HepG2 (cell line): ENCODE measurements at regions not wholly inside any gene's neighbourhood (a gene's known extent, or its start where the extent isn't known, plus 50 kb on each side); places are given as distances from the start of the nearest gene placed in this dataset.

Experiments used
- ATAC-seq: fragments of 200-7000 bp; cut with Tn5 transposase; 3 replicates; pipeline ENCODE4 v1.9.1; 2020; ENCODE audit warnings: mild to moderate bottlenecking, moderate library complexity
- BruUV-seq: library from RNA; stranded (reverse); fragments of 400-500 nt; replicated peaks from 2 replicates; lab custom pipeline; 2021; lab: Mats Ljungman, UMichigan
- CTCF ChIA-PET: fragments of 300-600 bp; formaldehyde crosslinking; extraction: SDS; loops from one replicate; lab custom pipeline; 2021; ENCODE audit warnings: low total read pairs, inconsistent platforms, low intra/inter-chr PET ratio; lab: Yijun Ruan, JAX
- POLR2A ChIA-PET: fragments of 350-600 bp; sonication (Branson Sonifier 250); formaldehyde crosslinking; loops from one replicate; lab custom pipeline; 2020; ENCODE audit warnings: antibody characterized with exemption, inconsistent platforms; lab: Yijun Ruan, JAX
- DNase-seq: peaks from one replicate; pipeline ENCODE4 v3.0.0-alpha.2; 2015; ENCODE audit warnings: low spot score
- FAIRE-seq: peaks from 3 replicates; lab custom pipeline; 2011; peaks lifted over from hg19 to GRCh38; lab: Jason Lieb, UNC
- H2AFZ ChIP-seq: one replicate; pipeline ENCODE4 v1.6.1; 2011; ENCODE audit warnings: low read length, inconsistent platforms
- H3K27ac ChIP-seq: fragments of 300-600 bp; 3 replicates; pipeline ENCODE4 v1.8.0; 2011; ENCODE audit warnings: mixed run types, mild to moderate bottlenecking, mixed read lengths, low read length, inconsistent platforms; ENCODE audit not compliant: insufficient read depth; ENCODE audit errors: extremely low read length
- H3K27me3 ChIP-seq, 2 experiments: fragments of 200-600 bp in 1 of 2; 2 replicates in 1 of 2; 3 replicates in 1 of 2; pipeline versions ENCODE4 v1.6.0 to v1.8.0; 2011; ENCODE audit warnings: low read length in 2 of 2, mild to moderate bottlenecking in 2 of 2, moderate library complexity in 2 of 2, inconsistent platforms in 1 of 2; ENCODE audit not compliant: insufficient read depth in 2 of 2, control insufficient read depth in 1 of 2
- H3K36me3 ChIP-seq, 2 experiments: fragments of 200-600 bp in 1 of 2; replicated peaks in 1 of 2; 2 replicates in 1 of 2; 3 replicates in 1 of 2; pipeline versions ENCODE4 v1.5.1 to v1.8.0; 2011; ENCODE audit warnings: low read length in 2 of 2, inconsistent platforms in 1 of 2; ENCODE audit not compliant: insufficient read depth in 2 of 2, control insufficient read depth in 1 of 2
- H3K4me1 ChIP-seq: 2 replicates; pipeline ENCODE4 v1.5.1; 2012; ENCODE audit warnings: low read length, inconsistent platforms; ENCODE audit not compliant: insufficient read depth
- H3K4me2 ChIP-seq: 2 replicates; pipeline ENCODE4 v1.6.0; 2011; ENCODE audit warnings: low read depth, low read length, inconsistent platforms
- H3K4me3 ChIP-seq, 3 experiments: fragments of 200-600 bp in 1 of 3; sonication (generic), shearing (Covaris generic) in 1 of 3; replicated peaks in 1 of 3; 2 replicates each; pipeline ENCODE4 v1.5.1; 2011 to 2016; ENCODE audit warnings: low read length in 3 of 3, inconsistent platforms in 2 of 3, low read depth in 2 of 3, mild to moderate bottlenecking in 2 of 3, control low read depth in 1 of 3, mixed read lengths in 1 of 3; ENCODE audit not compliant: insufficient read depth in 1 of 3
- H3K79me2 ChIP-seq: one replicate; pipeline ENCODE4 v1.6.1; 2011; ENCODE audit warnings: low read length, inconsistent platforms; ENCODE audit not compliant: insufficient read depth
- H3K9ac ChIP-seq: 2 replicates; pipeline ENCODE4 v1.6.0; 2011; ENCODE audit warnings: mild to moderate bottlenecking, low read depth, low read length, inconsistent platforms; ENCODE audit not compliant: insufficient read depth
- H3K9me3 ChIP-seq: 2 replicates; pipeline ENCODE4 v1.5.1; 2012; ENCODE audit warnings: mild to moderate bottlenecking, low read length
- H4K20me1 ChIP-seq: 2 replicates; pipeline ENCODE4 v1.6.0; 2011; ENCODE audit warnings: inconsistent platforms, mild to moderate bottlenecking, low read length, moderate library complexity; ENCODE audit not compliant: insufficient read depth
- KDM5B ChIP-seq: sonication (generic); formaldehyde crosslinking; IDR thresholded peaks from 2 replicates; pipeline ENCODE4 v1.4.0; 2020; ENCODE audit warnings: missing genetic modification reagents, mild to moderate bottlenecking, borderline replicate concordance
- MXI1 ChIP-seq: IDR thresholded peaks from 3 replicates; pipeline ENCODE4 v1.6.1; 2012; ENCODE audit warnings: low read depth, low read length, inconsistent platforms, borderline replicate concordance
- POLR2G ChIP-seq: fragments of 200-400 bp; formaldehyde crosslinking; IDR thresholded peaks from 2 replicates; pipeline ENCODE4 v1.6.1; 2018; ENCODE audit warnings: mild to moderate bottlenecking, low read depth, low read length, moderate library complexity
- PRPF4 ChIP-seq: fragments of 200-400 bp; formaldehyde crosslinking; IDR thresholded peaks from 2 replicates; pipeline ENCODE4 v1.6.1; 2016; ENCODE audit warnings: low read length, low read depth; ENCODE audit not compliant: poor library complexity, severe bottlenecking
- YEATS2 ChIP-seq: sonication (generic); formaldehyde crosslinking; IDR thresholded peaks from 2 replicates; pipeline ENCODE4 v1.4.0; 2020; ENCODE audit warnings: missing genetic modification reagents, borderline replicate concordance
- ZKSCAN1 ChIP-seq: fragments of 150-350 bp; IDR thresholded peaks from 2 replicates; pipeline ENCODE4 v1.6.1; 2014; ENCODE audit warnings: low read length
- ZNF124 ChIP-seq: sonication (generic); formaldehyde crosslinking; IDR thresholded peaks from 2 replicates; pipeline ENCODE4 v1.4.0; 2020; ENCODE audit warnings: missing genetic modification reagents
- ZNF264 ChIP-seq: sonication (generic); formaldehyde crosslinking; IDR thresholded peaks from 2 replicates; pipeline ENCODE4 v1.4.0; 2020; ENCODE audit warnings: missing genetic modification reagents
- ZNF33A ChIP-seq: sonication (generic); formaldehyde crosslinking; IDR thresholded peaks from 2 replicates; pipeline ENCODE4 v1.5.1; 2020; ENCODE audit warnings: missing genetic modification reagents, mild to moderate bottlenecking, moderate library complexity, borderline replicate concordance
- ZNF431 ChIP-seq: sonication (generic); formaldehyde crosslinking; IDR thresholded peaks from 2 replicates; pipeline ENCODE4 v1.9.0; 2022; ENCODE audit warnings: missing genetic modification reagents, low read depth, mild to moderate bottlenecking, borderline replicate concordance
- ZNF660 ChIP-seq: sonication (generic); formaldehyde crosslinking; IDR thresholded peaks from 2 replicates; pipeline ENCODE4 v1.5.1; 2020; ENCODE audit warnings: mild to moderate bottlenecking, low read depth, missing genetic modification reagents, borderline replicate concordance
- ZSCAN25 ChIP-seq: sonication (generic); formaldehyde crosslinking; IDR thresholded peaks from 2 replicates; pipeline ENCODE4 v1.8.0; 2022; ENCODE audit warnings: mild to moderate bottlenecking, missing genetic modification reagents
- WGBS: methylation state at CpG from one replicate; pipeline ENCODE4 v1.1.6; 2017; ENCODE audit warnings: low lambda C conversion rate; 5-methylcytosine and 5-hydroxymethylcytosine counted together
- in situ Hi-C: cut with HindIII; loops from 2 replicates; pipeline ENCODE4 v1.10.0; 2017; ENCODE audit warnings: low pct_unique_long_range_greater_than_20kb; ENCODE audit not compliant: extremely low pct_ligation_motif_present
- intact Hi-C: fragments of 100-400 bp; cut with micrococcal nuclease; formaldehyde crosslinking; loops from one replicate; pipeline ENCODE4 v1.10.0; 2022; ENCODE audit not compliant: unreplicated experiment

GRCh38 chr11:127273593-127274327 is 273.2 kb upstream of the KIRREL3 start:
- no peak overlapping the region for H3K27ac ChIP-seq
- DNase-seq (no peak), FAIRE-seq (no peak), ATAC-seq (no peak)
- no peaks in the 10 kb centered on the region for H4K20me1 ChIP-seq
- no peaks in the 10 kb centered on the region for H3K27me3 ChIP-seq
- no peaks in the 10 kb centered on the region for H3K79me2 ChIP-seq
- no peak overlapping the region for H3K4me3 ChIP-seq
- no peaks in the 10 kb centered on the region for H3K36me3 ChIP-seq
- CTCF ChIA-PET = no interaction called here
- H3K9me3 ChIP-seq = peaks cover 8% of the 10 kb centered on the region; the same call in 1 of the 2 replicates
- intact Hi-C loops = no loop called here
- H2AFZ ChIP-seq = no peak overlapping the region
- H3K4me2 ChIP-seq = no peak overlapping the region
- H3K9ac ChIP-seq = no peak overlapping the region
- in situ Hi-C loops = no loop called here
- H3K4me1 ChIP-seq = no peaks in the 10 kb centered on the region
- 1% methylated on average over 5 of the region's 5 CpGs for WGBS
- no TSS peak for BruUV-seq
- POLR2A ChIA-PET = no interaction called here
- TF ChIP-seq ZNF431 (CRISPR knock-in tag) (no peak), PRPF4 (no peak), ZNF124 (CRISPR knock-in tag) (no peak)

GRCh38 chr11:127270851-127271250 is 270.3 kb upstream of the KIRREL3 start:
- ChIA-PET POLR2A (no interaction called here), CTCF (no interaction called here)
- Histone ChIP-seq H2AFZ (no peak overlapping the region), H3K79me2 (no peaks in the 10 kb centered on the region), H3K27me3 (no peaks in the 10 kb centered on the region), H3K4me2 (no peak overlapping the region), H3K36me3 (no peaks in the 10 kb centered on the region), H3K4me3 (no peak overlapping the region), H3K9me3 (peaks cover 10% of the 10 kb centered on the region; the same call in 1 of the 2 replicates), H3K27ac (no peak overlapping the region), H3K4me1 (no peaks in the 10 kb centered on the region), H4K20me1 (no peaks in the 10 kb centered on the region), H3K9ac (no peak overlapping the region)
- ATAC-seq (no peak), DNase-seq (no peak), FAIRE-seq (no peak)
- 18% methylated on average over 2 of the region's 2 CpGs for WGBS
- TF ChIP-seq KDM5B (CRISPR knock-in tag) (no peak), POLR2G (no peak), ZNF264 (CRISPR knock-in tag) (no peak), ZNF660 (no peak), ZNF33A (CRISPR knock-in tag) (no peak), YEATS2 (no peak), ZSCAN25 (CRISPR knock-in tag) (no peak), MXI1 (no peak), ZKSCAN1 (no peak)
- no TSS peak for BruUV-seq
- intact Hi-C loops (no loop called here), in situ Hi-C loops (no loop called here)
